Central memory CD8-positive, alpha-beta T cell (primary cell): ENCODE measurements at regions not wholly inside any gene's neighbourhood (a gene's known extent, or its start where the extent isn't known, plus 50 kb on each side); places are given as distances from the start of the nearest gene placed in this dataset.

Source experiments
- ATAC-seq: fragments of 150-1000 bp; cut with Tn5 transposase; replicated peaks from 2 replicates; pipeline ENCODE4 v1.10.0; 2022; ENCODE audit warnings: mild to moderate bottlenecking, moderate FRiP score, moderate number of reproducible peaks; ENCODE audit not compliant: poor library complexity, severe bottlenecking; ENCODE audit errors: extremely low read depth
- DNase-seq, 2 donors: peaks; one replicate each; pipeline ENCODE4 v3.0.0; 2021; ENCODE audit warnings: low spot score in 2 of 2
- H3K27ac Mint-ChIP-seq: one replicate; pipeline ENCODE4 v1.8.0; 2022; ENCODE audit warnings: low read depth, mild to moderate bottlenecking, moderate library complexity, mixed read lengths
- H3K27me3 Mint-ChIP-seq: one replicate; pipeline ENCODE4 v1.8.0; 2022; ENCODE audit warnings: mixed read lengths
- H3K36me3 Mint-ChIP-seq: one replicate; pipeline ENCODE4 v1.8.0; 2022; ENCODE audit warnings: mild to moderate bottlenecking, moderate library complexity, mixed read lengths; ENCODE audit not compliant: insufficient read depth
- H3K4me1 Mint-ChIP-seq: one replicate; pipeline ENCODE4 v1.8.0; 2022; ENCODE audit warnings: mixed read lengths
- H3K4me3 Mint-ChIP-seq: one replicate; pipeline ENCODE4 v1.8.0; 2022; ENCODE audit warnings: mild to moderate bottlenecking, moderate library complexity, mixed read lengths
- H3K9me3 Mint-ChIP-seq: one replicate; pipeline ENCODE4 v1.8.0; 2022; ENCODE audit warnings: mixed read lengths

DNA sequence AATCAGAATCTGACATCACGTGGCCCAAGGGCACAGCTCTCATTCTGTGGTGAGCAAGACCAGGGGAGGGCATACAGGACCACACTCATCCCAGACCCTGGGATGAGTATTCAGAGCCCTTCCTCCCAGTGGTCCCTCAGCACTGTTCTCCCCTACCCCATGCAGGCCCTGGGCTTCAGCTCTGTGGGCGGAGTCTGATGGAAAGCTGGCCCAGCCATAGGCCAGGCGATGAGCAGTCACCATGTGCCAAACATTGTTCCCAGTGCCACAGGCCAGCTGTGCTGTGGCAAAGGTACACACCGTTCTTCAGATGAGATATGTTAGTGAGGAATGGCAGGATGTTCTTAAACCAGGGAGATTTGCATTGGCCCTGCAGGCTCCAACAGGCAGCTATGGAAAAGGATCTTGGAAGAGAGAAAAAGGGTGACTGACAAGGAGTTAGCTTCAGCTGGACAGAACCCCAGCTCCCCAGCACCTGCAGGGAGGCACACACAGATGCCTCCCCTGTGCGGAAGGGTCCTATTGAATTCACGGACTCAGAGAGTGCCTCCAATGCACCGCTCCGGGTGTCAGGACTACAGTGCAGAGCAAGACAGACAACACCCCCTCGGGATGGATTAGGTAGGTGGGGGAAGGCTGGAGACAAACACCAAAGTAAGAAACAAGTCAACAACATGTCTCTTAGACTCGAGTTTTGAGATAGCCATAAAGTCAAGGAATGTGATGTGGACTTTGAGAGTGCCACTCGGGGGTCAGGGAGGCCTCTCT lies 596.0 kb upstream of the MGMT start:
- no peaks in the 10 kb centered on the region for H3K36me3 Mint-ChIP-seq
- ATAC-seq = no peak
- H3K4me3 Mint-ChIP-seq = no peak overlapping the region
- H3K9me3 Mint-ChIP-seq = no peaks in the 10 kb centered on the region
- H3K4me1 Mint-ChIP-seq = no peaks in the 10 kb centered on the region
- peaks cover 8% of the 10 kb centered on the region for H3K27me3 Mint-ChIP-seq
- no peak overlapping the region for H3K27ac Mint-ChIP-seq
- no peak for DNase-seq

DNA sequence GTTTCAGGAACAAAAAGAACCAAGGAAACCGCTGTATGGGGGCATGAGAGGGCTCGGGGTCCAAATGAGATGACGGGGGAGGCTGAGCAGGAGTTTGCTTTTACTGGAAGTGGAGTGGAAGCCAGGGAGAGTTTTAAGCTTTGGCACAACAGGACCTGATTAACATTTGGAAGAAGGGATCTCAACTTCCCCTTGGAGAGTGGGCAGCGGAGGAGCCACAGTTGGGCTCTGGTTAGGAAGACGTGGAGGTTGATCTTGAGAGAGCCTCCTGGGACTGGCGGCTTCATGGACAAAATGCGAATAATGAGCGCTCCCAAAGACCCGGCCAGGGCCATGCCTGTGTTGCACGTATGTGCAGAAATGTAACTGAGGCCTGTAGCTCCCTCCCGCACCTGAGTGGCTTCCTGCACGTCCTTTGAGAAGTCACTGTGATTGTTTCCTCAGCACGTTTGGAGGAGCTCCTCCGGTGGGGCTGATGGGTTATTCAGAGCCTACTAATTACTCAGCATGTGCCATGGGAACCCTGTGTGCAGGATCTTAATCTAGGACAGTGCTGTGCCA lies 595.3 kb upstream of the MGMT start:
- no peak overlapping the region for H3K27ac Mint-ChIP-seq
- DNase-seq (no peak), ATAC-seq (no peak)
- peaks cover 5% of the 10 kb centered on the region for H3K9me3 Mint-ChIP-seq
- H3K4me3 Mint-ChIP-seq = no peak overlapping the region
- peaks cover 15% of the 10 kb centered on the region for H3K27me3 Mint-ChIP-seq
- H3K36me3 Mint-ChIP-seq = no peaks in the 10 kb centered on the region
- H3K4me1 Mint-ChIP-seq = no peaks in the 10 kb centered on the region

DNA sequence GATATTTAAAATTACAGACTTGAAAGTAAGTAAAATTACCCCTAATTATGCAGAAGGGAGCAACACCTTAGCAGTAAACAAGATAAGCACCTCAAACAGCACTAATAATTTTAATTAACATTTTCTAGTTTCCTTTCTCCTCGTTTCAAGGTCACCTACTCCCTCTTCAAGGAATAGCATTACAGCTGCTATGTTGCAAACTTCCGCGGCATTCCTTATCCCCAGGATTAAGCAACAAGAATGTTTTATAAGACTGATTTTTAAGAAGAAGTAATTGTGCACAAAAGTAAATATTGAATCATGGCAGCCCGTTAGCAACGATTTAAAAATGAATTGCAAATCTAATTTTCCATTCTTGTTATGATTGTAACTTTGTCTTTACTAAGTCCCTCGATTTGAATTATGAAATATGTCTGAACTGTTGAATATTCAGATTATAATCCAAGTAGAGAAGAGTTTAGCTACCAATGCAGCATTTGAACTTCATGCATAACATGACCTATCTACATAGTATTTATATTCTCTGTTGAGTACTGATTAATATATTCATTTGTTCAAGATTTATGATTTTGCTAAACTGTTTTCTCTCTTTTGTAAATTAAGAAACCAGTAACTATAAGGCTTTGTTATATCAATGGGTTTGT lies 593.5 kb upstream of the MGMT start:
- no peak for DNase-seq
- H3K4me1 Mint-ChIP-seq = no peaks in the 10 kb centered on the region

DNA sequence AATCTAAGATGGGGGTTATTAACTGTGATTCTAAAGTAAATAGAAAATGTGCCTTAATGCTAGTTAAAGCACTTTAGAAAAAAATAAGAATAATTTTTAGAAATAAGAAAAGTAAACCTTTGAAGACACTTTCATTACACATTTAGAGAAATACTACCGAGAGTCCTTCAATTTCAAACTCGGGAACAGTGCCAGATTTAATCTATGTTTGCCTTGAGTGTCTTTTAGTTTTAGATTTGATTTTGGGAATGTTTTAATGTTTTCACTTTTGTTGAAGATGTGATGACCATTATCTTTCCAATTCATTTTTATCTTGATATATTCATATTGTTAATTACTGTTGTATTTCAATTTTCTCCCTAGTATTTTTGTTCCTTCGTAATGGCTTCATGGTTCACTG lies 592.7 kb upstream of the MGMT start:
- Mint-ChIP-seq H3K4me1 (no peaks in the 10 kb centered on the region), H3K4me3 (no peak overlapping the region), H3K27ac (no peak overlapping the region), H3K27me3 (peaks cover 16% of the 10 kb centered on the region), H3K9me3 (peaks cover 5% of the 10 kb centered on the region), H3K36me3 (no peaks in the 10 kb centered on the region)
- DNase-seq = no peak
- ATAC-seq = no peak

More for the DNA sequence above, 593.5 kb upstream of the MGMT start:
- Mint-ChIP-seq H3K27ac (no peak overlapping the region), H3K9me3 (peaks cover 5% of the 10 kb centered on the region), H3K27me3 (peaks cover 16% of the 10 kb centered on the region), H3K4me3 (no peak overlapping the region), H3K36me3 (no peaks in the 10 kb centered on the region)
- no peak for ATAC-seq

DNA sequence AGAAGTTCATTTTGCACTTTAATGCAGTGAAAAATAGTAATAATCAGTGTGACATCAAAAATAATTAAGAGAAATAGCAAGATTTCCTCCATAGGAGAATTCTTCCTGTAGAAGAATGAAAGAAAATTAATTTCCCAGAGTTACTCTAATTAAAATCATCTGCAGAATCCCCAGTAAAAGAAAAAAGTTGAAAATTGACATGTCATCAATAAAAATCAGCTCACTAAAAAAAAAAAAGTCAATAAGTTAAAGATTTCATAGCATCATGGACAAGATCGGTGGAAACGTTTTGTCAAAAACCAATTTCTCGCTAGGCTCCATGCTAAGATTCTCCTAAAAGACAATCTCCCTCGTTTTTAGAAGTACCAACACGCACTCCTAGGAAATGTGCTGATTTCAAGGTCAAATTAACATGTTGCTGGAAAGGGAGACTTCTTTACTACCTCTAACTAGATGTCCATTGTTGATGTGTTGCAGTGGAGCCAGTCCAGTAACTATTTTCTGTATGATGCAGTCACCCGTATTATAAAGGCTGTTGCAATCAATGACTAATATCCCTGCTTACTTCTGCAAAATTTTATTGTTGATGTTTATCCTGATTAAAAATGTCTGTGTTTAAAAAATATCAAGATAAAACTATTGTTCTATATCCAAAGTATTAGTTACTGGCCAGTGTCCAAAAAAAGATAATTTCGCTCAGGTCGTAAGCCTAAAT lies 591.9 kb upstream of the MGMT start:
- Mint-ChIP-seq H3K27ac (no peak overlapping the region), H3K4me1 (no peaks in the 10 kb centered on the region), H3K4me3 (no peak overlapping the region), H3K9me3 (peaks cover 5% of the 10 kb centered on the region), H3K27me3 (peaks cover 16% of the 10 kb centered on the region), H3K36me3 (no peaks in the 10 kb centered on the region)
- DNase-seq = no peak
- ATAC-seq = no peak

DNA sequence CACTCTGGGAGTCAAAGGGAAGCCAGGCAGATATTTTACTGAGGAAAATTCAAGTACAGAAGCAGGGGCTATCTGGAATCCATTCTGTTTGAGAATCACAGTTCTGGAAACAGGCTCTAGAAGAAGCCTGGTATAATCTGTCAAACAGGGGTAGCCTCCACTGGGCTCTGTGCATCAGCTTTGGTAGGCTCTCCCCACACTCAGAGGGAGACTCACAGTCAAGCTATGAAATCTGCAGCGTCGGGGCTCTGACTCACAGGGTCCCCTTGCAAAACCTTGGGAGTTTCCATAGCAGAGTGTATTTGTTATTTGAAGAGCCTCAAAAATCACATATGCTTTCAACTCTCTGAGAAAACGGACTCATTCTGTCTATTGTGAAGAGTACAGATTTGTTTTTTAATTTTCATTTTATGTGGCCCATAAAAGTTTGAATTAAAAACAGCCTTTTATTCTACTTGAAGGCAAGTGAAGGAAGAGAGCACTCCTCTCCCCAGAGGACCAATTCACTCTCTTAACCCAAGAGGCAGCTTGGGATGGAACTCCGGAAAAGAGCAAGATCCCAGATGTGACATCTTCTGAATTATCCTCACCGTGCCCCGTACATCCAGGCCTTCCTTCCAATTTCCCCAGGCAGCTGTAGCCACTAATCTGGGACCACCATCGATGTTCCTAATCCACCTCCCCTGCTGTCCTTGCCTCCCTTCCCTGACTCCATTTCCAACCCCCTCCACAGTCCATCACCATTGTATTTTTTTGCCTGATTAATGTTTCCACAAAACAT lies 590.9 kb upstream of the MGMT start:
- H3K36me3 Mint-ChIP-seq = no peaks in the 10 kb centered on the region

DNA sequence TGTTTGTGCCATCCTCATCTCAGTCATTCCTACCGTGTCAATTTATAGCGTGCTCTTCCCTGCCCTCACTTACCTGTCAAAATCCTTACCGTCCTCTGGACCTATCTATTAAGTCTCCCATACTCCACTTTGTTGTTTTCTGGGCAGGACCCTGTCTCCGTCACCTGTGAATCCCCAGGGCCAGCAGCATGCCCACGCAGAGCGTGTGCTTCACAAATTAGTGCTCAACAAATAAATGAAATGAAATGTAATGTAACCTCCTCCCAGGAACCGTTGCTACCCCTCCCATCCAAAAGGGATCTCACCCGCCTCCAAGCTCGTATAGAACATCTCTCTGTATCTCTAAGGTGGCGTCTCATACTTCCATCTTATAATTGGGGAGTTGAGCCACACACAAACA lies 589.9 kb upstream of the MGMT start:
- peaks cover 16% of the 10 kb centered on the region for H3K9me3 Mint-ChIP-seq
- DNase-seq (no peak), ATAC-seq (no peak)
- H3K4me3 Mint-ChIP-seq = no peak overlapping the region
- no peaks in the 10 kb centered on the region for H3K36me3 Mint-ChIP-seq
- no peak overlapping the region for H3K27ac Mint-ChIP-seq
- no peaks in the 10 kb centered on the region for H3K4me1 Mint-ChIP-seq
- peaks cover 31% of the 10 kb centered on the region for H3K27me3 Mint-ChIP-seq

More for the DNA sequence above, 590.9 kb upstream of the MGMT start:
- DNase-seq (no peak), ATAC-seq (no peak)
- H3K9me3 Mint-ChIP-seq = peaks cover 10% of the 10 kb centered on the region
- H3K4me1 Mint-ChIP-seq = no peaks in the 10 kb centered on the region
- no peak overlapping the region for H3K4me3 Mint-ChIP-seq
- H3K27ac Mint-ChIP-seq = no peak overlapping the region
- H3K27me3 Mint-ChIP-seq = peaks cover 24% of the 10 kb centered on the region

DNA sequence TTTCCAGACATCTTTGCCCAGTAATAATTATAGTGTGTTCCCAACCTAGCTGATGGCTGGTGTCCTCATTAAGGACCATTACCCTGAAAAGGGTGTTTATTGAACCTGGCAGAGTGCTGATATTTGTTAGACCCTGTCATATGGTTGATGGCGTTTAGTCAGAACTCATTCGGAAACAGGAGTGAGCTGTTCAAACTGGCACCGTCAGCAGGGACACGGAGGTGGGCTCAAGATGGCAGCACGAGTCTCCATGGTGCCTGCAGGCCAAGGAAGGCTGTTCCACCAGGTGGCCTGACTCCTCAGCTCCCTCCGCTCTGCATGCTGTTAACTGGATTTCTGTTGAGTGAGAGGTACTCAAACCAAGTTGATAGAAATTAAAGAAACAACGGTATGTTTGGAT lies 589.1 kb upstream of the MGMT start:
- Mint-ChIP-seq H3K27ac (no peak overlapping the region), H3K4me1 (no peaks in the 10 kb centered on the region), H3K9me3 (peaks cover 16% of the 10 kb centered on the region), H3K36me3 (no peaks in the 10 kb centered on the region), H3K27me3 (peaks cover 31% of the 10 kb centered on the region), H3K4me3 (no peak overlapping the region)
- DNase-seq = no peak
- ATAC-seq = no peak

DNA sequence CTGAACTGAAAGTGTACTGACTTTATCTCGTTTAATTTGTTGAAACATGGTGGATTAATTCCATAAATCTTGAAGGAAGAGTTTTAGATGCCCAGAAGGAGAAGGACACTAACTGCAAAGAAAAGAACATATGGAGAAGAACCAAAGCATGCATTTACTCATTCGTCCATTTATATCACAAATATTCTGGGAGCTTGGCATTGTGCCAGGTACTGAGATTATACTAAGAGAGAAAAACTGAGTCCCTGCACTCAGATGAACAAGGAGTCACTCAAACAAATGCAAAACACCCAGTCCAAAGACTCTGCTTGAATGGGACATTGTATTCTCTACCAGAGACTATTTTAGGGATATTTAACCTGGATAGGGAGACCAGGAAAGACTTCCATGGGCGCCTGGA lies 588.0 kb upstream of the MGMT start:
- no peak for ATAC-seq
- peaks cover 31% of the 10 kb centered on the region for H3K27me3 Mint-ChIP-seq
- H3K4me3 Mint-ChIP-seq = no peak overlapping the region
- H3K9me3 Mint-ChIP-seq = peaks cover 16% of the 10 kb centered on the region
- no peak overlapping the region for H3K27ac Mint-ChIP-seq
- H3K4me1 Mint-ChIP-seq = no peaks in the 10 kb centered on the region
- no peak for DNase-seq
- no peaks in the 10 kb centered on the region for H3K36me3 Mint-ChIP-seq

DNA sequence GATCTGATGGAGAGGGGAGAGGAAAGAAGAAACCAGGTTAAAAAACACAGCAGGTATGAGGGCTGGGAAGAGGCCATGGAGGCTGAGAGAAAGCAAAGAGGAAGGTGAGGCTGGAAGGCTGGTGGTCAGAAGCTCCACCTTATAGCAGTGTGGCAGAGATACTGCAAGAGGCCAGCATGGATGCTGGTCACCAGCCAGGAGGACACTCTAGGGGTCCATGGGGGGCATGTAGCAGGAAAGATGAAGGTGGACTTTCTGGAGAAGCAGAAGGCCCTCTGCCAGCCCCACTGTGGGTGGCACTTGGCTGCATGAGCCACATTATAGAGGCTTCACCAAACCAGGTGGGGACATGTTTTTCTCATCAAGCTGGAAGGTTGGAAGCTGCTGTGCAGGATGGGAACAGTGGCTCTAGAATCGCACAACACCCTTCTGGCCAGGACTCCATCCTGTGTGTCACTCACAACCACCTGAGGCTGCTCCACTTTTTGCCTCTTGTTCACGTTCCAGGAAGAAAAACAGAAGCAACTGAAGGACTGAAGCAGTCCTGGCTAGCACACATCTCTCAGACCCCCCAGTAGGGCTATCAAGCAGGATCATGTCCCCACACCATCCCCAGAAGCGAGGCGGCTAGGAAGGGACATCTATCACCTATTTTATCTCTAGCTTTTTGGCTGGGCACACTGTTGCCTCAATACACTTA lies 587.5 kb upstream of the MGMT start:
- Mint-ChIP-seq H3K27me3 (peaks cover 31% of the 10 kb centered on the region), H3K4me1 (no peaks in the 10 kb centered on the region), H3K9me3 (peaks cover 16% of the 10 kb centered on the region), H3K4me3 (no peak overlapping the region), H3K27ac (no peak overlapping the region), H3K36me3 (no peaks in the 10 kb centered on the region)
- no peak for DNase-seq
- no peak for ATAC-seq

DNA sequence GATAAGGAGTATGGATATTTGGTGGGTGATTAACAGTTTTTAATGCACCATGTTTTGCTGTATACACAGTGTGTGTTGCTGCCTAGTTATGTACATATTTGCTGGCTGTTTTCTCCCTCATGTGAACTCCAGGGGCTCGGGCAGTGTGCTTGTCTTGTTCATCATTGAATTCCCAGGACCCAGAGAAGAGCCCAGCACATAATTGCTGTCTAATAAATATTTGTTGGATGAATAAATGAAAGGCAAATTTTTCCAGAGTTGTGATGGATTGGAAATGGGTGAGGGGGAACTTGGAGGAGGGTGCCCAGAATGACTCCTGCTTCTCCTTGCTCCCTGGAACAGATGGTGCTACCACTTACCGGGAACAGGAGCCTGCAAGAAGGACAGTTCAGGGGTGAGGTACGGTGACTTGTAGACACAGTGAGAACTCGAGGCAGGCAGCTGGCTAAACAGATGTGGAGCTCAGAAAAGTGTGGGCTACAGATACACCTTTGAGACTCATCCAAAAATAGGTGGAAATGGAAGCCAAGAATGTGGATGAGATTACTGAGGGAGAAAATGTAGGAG lies 586.8 kb upstream of the MGMT start:
- DNase-seq (no peak), ATAC-seq (no peak)
- H3K9me3 Mint-ChIP-seq = peaks cover 16% of the 10 kb centered on the region
- H3K27me3 Mint-ChIP-seq = peaks cover 31% of the 10 kb centered on the region
- no peak overlapping the region for H3K4me3 Mint-ChIP-seq
- no peaks in the 10 kb centered on the region for H3K36me3 Mint-ChIP-seq
- no peak overlapping the region for H3K27ac Mint-ChIP-seq
- no peaks in the 10 kb centered on the region for H3K4me1 Mint-ChIP-seq
